ENCODE measurements at regions not wholly inside any gene's neighbourhood (a gene's known extent, or its start where the extent isn't known, plus 50 kb on each side); places are given as distances from the start of the nearest gene placed in this dataset.

DNA sequence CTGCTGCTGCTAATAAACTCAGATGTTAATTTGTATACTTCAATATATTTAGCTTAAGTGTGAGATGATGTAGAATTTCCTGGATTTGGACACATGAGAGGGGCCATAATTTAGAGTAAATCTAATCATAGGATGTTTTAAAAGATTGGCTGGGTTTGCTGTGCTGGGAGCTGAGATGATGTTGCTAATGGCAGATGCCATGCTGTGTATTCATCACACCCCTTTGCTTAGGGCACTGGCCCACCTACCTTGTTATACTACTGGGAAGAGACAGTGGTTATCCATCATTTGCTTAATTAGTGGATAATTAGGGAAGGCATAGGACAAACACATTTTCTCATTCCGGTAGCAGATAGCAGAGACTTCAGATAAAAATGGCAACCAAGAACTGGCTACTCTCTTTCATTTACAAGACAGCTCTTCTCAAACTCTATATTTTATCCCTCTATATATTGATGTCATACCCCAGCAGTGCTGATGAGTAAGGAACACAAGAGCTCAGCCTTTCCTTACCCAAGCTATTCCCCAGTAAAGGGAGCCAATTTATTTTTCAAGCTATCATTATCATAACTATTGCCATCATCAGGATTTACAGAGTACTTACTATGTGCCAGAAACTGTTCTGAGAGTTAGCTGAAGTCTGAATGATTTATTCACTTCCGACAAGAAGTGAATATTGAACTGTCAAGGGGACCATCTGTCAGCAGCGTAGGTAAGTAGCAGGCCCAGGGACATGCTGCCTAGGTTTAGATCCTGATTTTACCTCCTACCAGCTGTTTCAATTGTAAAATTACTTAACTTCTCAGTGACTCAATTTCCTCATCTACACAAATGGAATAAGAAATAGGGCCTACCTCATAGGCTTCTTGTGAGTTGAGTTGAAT, 204.6 kb upstream of the FLRT2 start:
- TF ChIP-seq FOXM1 (IDR thresholded peaks at IDR 0.05; ENCODE audit: borderline replicate concordance) (no peak), SUZ12 (IDR thresholded peaks at IDR 0.05) (no peak), NFRKB (IDR thresholded peaks at IDR 0.05) (no peak), SP1 (IDR thresholded peaks at IDR 0.05) (no peak), L3MBTL2 (conservative IDR thresholded peaks at IDR 0.05) (no peak), HDGF (IDR thresholded peaks at IDR 0.05; ENCODE audit: borderline replicate concordance) (no peak), CTBP1 (IDR thresholded peaks at IDR 0.05; ENCODE audit: borderline replicate concordance) (no peak), BHLHE40 (IDR thresholded peaks at IDR 0.05; ENCODE audit: borderline replicate concordance) (no peak), FOXA1 (IDR thresholded peaks at IDR 0.05) (no peak), TARDBP (IDR thresholded peaks at IDR 0.05) (no peak), ARNT (IDR thresholded peaks at IDR 0.05) (no peak), ZNF384 (IDR thresholded peaks at IDR 0.05) (no peak), LEF1 (IDR thresholded peaks at IDR 0.05; ENCODE audit: borderline replicate concordance) (no peak), PKNOX1 (IDR thresholded peaks at IDR 0.05) (no peak), FOXK2 (IDR thresholded peaks at IDR 0.05) (no peak), ELF4 (IDR thresholded peaks at IDR 0.05) (no peak)
- CTCF ChIA-PET = no interaction called here
- POLR2A ChIA-PET = interaction anchor here (0.6 kb wide), 1 partner anchor 23 kb away, joined by 3 read pairs; no protein-coding TSS in a partner anchor
- DNase-seq (ENCODE audit: extremely low spot score) = no peak

DNA sequence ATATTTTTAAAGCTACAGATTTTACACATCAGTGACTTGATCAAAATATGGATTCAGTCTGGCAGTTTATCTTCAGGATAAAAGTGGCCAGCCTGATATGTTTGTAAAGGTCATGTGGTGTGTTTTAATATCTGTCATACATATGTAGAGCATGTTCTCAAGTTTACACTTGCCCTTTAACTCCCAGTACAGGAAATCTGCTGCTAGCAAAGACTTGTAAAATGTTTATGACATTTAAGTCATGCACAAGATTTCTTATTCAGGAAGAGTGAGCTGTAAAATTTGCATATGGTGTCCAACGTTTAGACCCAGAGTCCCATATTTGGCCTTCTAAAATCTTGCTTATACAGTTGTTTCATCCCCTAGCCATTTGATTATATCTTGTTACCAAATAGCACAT, 197.5 kb upstream of the FLRT2 start:
- DNase-seq (ENCODE audit: extremely low spot score) = no peak
- ChIA-PET CTCF (no interaction called here), POLR2A (no interaction called here)
- TF ChIP-seq SP1 (IDR thresholded peaks at IDR 0.05) (no peak), ELF4 (IDR thresholded peaks at IDR 0.05) (no peak), FOXM1 (IDR thresholded peaks at IDR 0.05; ENCODE audit: borderline replicate concordance) (no peak), FOXK2 (IDR thresholded peaks at IDR 0.05) (no peak), HDGF (IDR thresholded peaks at IDR 0.05; ENCODE audit: borderline replicate concordance) (no peak), FOXA1 (IDR thresholded peaks at IDR 0.05) (no peak), PKNOX1 (IDR thresholded peaks at IDR 0.05) (no peak), LEF1 (IDR thresholded peaks at IDR 0.05; ENCODE audit: borderline replicate concordance) (no peak), L3MBTL2 (conservative IDR thresholded peaks at IDR 0.05) (no peak), NFRKB (IDR thresholded peaks at IDR 0.05) (no peak), SUZ12 (IDR thresholded peaks at IDR 0.05) (no peak), CTBP1 (IDR thresholded peaks at IDR 0.05; ENCODE audit: borderline replicate concordance) (no peak), ARNT (IDR thresholded peaks at IDR 0.05) (no peak), TARDBP (IDR thresholded peaks at IDR 0.05) (no peak), BHLHE40 (IDR thresholded peaks at IDR 0.05; ENCODE audit: borderline replicate concordance) (no peak), ZNF384 (IDR thresholded peaks at IDR 0.05) (no peak)

DNA sequence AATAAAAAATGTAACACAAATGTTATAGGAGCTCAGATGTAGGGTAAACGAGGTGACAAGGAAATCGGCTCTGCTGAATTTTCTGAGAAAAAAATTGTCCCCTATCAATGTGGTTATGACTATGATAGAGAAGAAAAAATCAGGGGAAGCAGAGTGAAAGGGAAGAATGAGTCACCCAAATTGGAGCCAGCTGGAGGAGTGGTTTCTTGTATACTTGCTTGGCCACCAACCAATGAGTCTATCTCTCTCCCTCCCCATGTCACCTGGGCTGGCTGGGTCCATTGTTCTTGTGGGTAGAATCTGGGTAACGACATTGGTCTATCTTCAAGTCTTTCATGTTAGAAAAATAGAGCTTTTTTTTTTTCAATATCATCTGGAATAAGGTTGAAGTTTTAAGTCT, 196.6 kb upstream of the FLRT2 start:
- POLR2A ChIA-PET = no interaction called here
- TF ChIP-seq ELF4 (IDR thresholded peaks at IDR 0.05) = no peak
- TF ChIP-seq BHLHE40 (IDR thresholded peaks at IDR 0.05; ENCODE audit: borderline replicate concordance) = no peak
- TF ChIP-seq FOXM1 (IDR thresholded peaks at IDR 0.05; ENCODE audit: borderline replicate concordance) = no peak
- no peak for TF ChIP-seq CTBP1 (IDR thresholded peaks at IDR 0.05; ENCODE audit: borderline replicate concordance)
- no peak for TF ChIP-seq FOXK2 (IDR thresholded peaks at IDR 0.05)
- TF ChIP-seq LEF1 (IDR thresholded peaks at IDR 0.05; ENCODE audit: borderline replicate concordance) = no peak
- TF ChIP-seq HDGF (IDR thresholded peaks at IDR 0.05; ENCODE audit: borderline replicate concordance) = no peak
- TF ChIP-seq TARDBP (IDR thresholded peaks at IDR 0.05) = no peak
- no peak for TF ChIP-seq L3MBTL2 (conservative IDR thresholded peaks at IDR 0.05)
- TF ChIP-seq PKNOX1 (IDR thresholded peaks at IDR 0.05) = no peak
- no peak for TF ChIP-seq NFRKB (IDR thresholded peaks at IDR 0.05)
- TF ChIP-seq SP1 (IDR thresholded peaks at IDR 0.05) = no peak
- TF ChIP-seq SUZ12 (IDR thresholded peaks at IDR 0.05) = no peak
- no peak for TF ChIP-seq ARNT (IDR thresholded peaks at IDR 0.05)
- TF ChIP-seq ZNF384 (IDR thresholded peaks at IDR 0.05) = no peak
- no peak for TF ChIP-seq FOXA1 (IDR thresholded peaks at IDR 0.05)
- DNase-seq (ENCODE audit: extremely low spot score) = no peak
- CTCF ChIA-PET = no interaction called here

GRCh38 chr14:85333841-85334240, 196.1 kb upstream of the FLRT2 start:
- DNase-seq (ENCODE audit: extremely low spot score) = no peak
- POLR2A ChIA-PET = no interaction called here
- no peak for TF ChIP-seq BHLHE40 (IDR thresholded peaks at IDR 0.05; ENCODE audit: borderline replicate concordance)
- no peak for TF ChIP-seq SP1 (IDR thresholded peaks at IDR 0.05)
- TF ChIP-seq ARNT (IDR thresholded peaks at IDR 0.05) = no peak
- TF ChIP-seq CTBP1 (IDR thresholded peaks at IDR 0.05; ENCODE audit: borderline replicate concordance) = no peak
- TF ChIP-seq FOXA1 (IDR thresholded peaks at IDR 0.05) = no peak
- no peak for TF ChIP-seq ZNF384 (IDR thresholded peaks at IDR 0.05)
- TF ChIP-seq ELF4 (IDR thresholded peaks at IDR 0.05) = no peak
- TF ChIP-seq TARDBP (IDR thresholded peaks at IDR 0.05) = no peak
- TF ChIP-seq LEF1 (IDR thresholded peaks at IDR 0.05; ENCODE audit: borderline replicate concordance) = no peak
- no peak for TF ChIP-seq FOXM1 (IDR thresholded peaks at IDR 0.05; ENCODE audit: borderline replicate concordance)
- no peak for TF ChIP-seq SUZ12 (IDR thresholded peaks at IDR 0.05)
- TF ChIP-seq L3MBTL2 (conservative IDR thresholded peaks at IDR 0.05) = no peak
- no peak for TF ChIP-seq PKNOX1 (IDR thresholded peaks at IDR 0.05)
- no peak for TF ChIP-seq HDGF (IDR thresholded peaks at IDR 0.05; ENCODE audit: borderline replicate concordance)
- no peak for TF ChIP-seq FOXK2 (IDR thresholded peaks at IDR 0.05)
- TF ChIP-seq NFRKB (IDR thresholded peaks at IDR 0.05) = no peak
- CTCF ChIA-PET = no interaction called here

DNA sequence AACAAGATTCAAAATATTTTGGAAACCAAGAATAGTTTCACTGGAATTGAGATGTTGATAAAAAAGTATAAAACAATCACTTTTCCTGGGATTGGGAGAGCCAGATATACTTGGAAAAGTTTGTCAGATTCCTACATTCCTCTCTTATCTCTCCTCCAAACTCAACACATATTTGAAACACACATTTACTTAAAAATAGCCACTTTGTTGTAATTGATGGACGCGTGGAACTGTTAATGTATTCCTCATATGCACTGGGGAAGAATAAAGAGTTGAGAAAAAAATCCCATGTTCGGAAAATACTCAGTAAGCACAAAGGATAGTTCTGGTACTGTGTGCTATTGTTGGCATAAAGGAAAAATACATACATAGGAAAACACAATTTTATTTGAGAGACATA, 195.6 kb upstream of the FLRT2 start:
- ChIA-PET CTCF (no interaction called here), POLR2A (no interaction called here)
- TF ChIP-seq HDGF (IDR thresholded peaks at IDR 0.05; ENCODE audit: borderline replicate concordance) (no peak), ZNF384 (IDR thresholded peaks at IDR 0.05) (no peak), PKNOX1 (IDR thresholded peaks at IDR 0.05) (no peak), FOXA1 (IDR thresholded peaks at IDR 0.05) (no peak), TARDBP (IDR thresholded peaks at IDR 0.05) (no peak), SP1 (IDR thresholded peaks at IDR 0.05) (no peak), FOXM1 (IDR thresholded peaks at IDR 0.05; ENCODE audit: borderline replicate concordance) (no peak), CTBP1 (IDR thresholded peaks at IDR 0.05; ENCODE audit: borderline replicate concordance) (no peak), L3MBTL2 (conservative IDR thresholded peaks at IDR 0.05) (no peak), BHLHE40 (IDR thresholded peaks at IDR 0.05; ENCODE audit: borderline replicate concordance) (no peak), LEF1 (IDR thresholded peaks at IDR 0.05; ENCODE audit: borderline replicate concordance) (no peak), SUZ12 (IDR thresholded peaks at IDR 0.05) (no peak), ELF4 (IDR thresholded peaks at IDR 0.05) (no peak), NFRKB (IDR thresholded peaks at IDR 0.05) (no peak), ARNT (IDR thresholded peaks at IDR 0.05) (no peak), FOXK2 (IDR thresholded peaks at IDR 0.05) (no peak)
- DNase-seq (ENCODE audit: extremely low spot score) = no peak
